Hepatocyte (in vitro differentiated cells): ENCODE measurements at regions not wholly inside any gene's neighbourhood (a gene's known extent, or its start where the extent isn't known, plus 50 kb on each side); places are given as distances from the start of the nearest gene placed in this dataset.

Source experiments
- DNase-seq: peaks from one replicate; pipeline ENCODE4 v3.0.0-alpha.2; 2016; ENCODE audit warnings: low spot score
- H2AFZ ChIP-seq: fragments of 200-600 bp; sonication (generic); 2 replicates; pipeline ENCODE4 v1.6.0; 2016; ENCODE audit warnings: antibody characterized with exemption, mild to moderate bottlenecking
- H3K27ac ChIP-seq: fragments of 200-600 bp; sonication (generic); 2 replicates; pipeline ENCODE4 v1.5.1; 2016; ENCODE audit warnings: mild to moderate bottlenecking
- H3K27me3 ChIP-seq: fragments of 200-600 bp; sonication (generic); 2 replicates; pipeline ENCODE4 v1.6.1; 2016
- H3K36me3 ChIP-seq: fragments of 200-600 bp; sonication (generic); replicated peaks from 2 replicates; pipeline ENCODE4 v1.5.1; 2016; ENCODE audit warnings: low read depth; ENCODE audit not compliant: insufficient read depth
- H3K4me1 ChIP-seq: fragments of 200-600 bp; sonication (generic); 2 replicates; pipeline ENCODE4 v1.5.1; 2016; ENCODE audit warnings: mild to moderate bottlenecking, moderate library complexity; ENCODE audit not compliant: insufficient read depth
- H3K4me2 ChIP-seq: fragments of 200-600 bp; sonication (generic); 2 replicates; pipeline ENCODE4 v1.6.0; 2016
- H3K4me3 ChIP-seq: fragments of 200-600 bp; sonication (generic); 2 replicates; pipeline ENCODE4 v1.5.1; 2016; ENCODE audit warnings: mild to moderate bottlenecking
- H3K79me2 ChIP-seq: fragments of 200-600 bp; sonication (generic); 2 replicates; pipeline ENCODE4 v1.6.0; 2017; ENCODE audit warnings: mild to moderate bottlenecking
- H3K9me2 ChIP-seq: fragments of 200-600 bp; sonication (generic); replicated peaks from 2 replicates; pipeline ENCODE4 v1.6.0; 2017; ENCODE audit warnings: mild to moderate bottlenecking; ENCODE audit not compliant: insufficient read depth
- H3K9me3 ChIP-seq: fragments of 200-600 bp; sonication (generic); 2 replicates; pipeline ENCODE4 v1.5.1; 2016; ENCODE audit warnings: low read depth, mild to moderate bottlenecking
- H4K20me1 ChIP-seq: fragments of 200-600 bp; sonication (generic); 2 replicates; pipeline ENCODE4 v1.6.0; 2016; ENCODE audit warnings: mild to moderate bottlenecking; ENCODE audit not compliant: insufficient read depth, poor library complexity, severe bottlenecking
- EZH2 ChIP-seq: fragments of 200-600 bp; sonication (generic); IDR thresholded peaks from 2 replicates; pipeline ENCODE4 v1.6.1; 2016; ENCODE audit warnings: antibody characterized with exemption, mild to moderate bottlenecking, borderline replicate concordance
- EZH2phosphoT487 ChIP-seq: fragments of 200-600 bp; sonication (generic); IDR thresholded peaks from one replicate; pipeline ENCODE4 v1.6.1; 2018; ENCODE audit warnings: antibody characterized with exemption, mild to moderate bottlenecking, low read depth, moderate library complexity; ENCODE audit not compliant: unreplicated experiment, severe bottlenecking
- WGBS: methylation state at CpG from one replicate; pipeline ENCODE4 v1.1.6; 2016; ENCODE audit warnings: low lambda C conversion rate; ENCODE audit errors: missing lambda C conversion rate; 5-methylcytosine and 5-hydroxymethylcytosine counted together
- TF ChIP-seq, protein P1 (sequence below): fragments of 200-600 bp; sonication (generic); IDR thresholded peaks from 2 replicates; pipeline ENCODE4 v1.5.1; 2016; ENCODE audit warnings: antibody characterized with exemption, mild to moderate bottlenecking; ENCODE audit not compliant: poor library complexity

DNA sequence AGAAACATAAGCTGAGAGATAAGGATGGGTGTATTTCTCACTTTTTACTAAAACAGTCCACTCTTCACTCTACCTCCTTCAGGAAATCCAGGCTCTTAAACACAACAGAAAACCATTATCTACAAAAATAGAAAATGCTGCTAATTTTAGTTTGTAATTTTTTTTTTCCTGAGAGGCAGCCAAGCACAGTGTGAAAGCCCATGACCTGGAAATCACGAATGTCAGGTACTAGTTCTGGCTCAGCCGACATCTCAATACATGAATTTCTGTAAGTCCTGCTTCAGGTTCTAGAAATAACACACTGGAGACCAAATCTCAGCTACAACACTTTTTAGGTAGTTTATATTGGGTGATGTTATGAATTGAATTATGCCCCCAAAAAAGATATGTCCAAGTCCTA lies 308.9 kb downstream of the KCNA4 start:
- DNase-seq, result no peak
- Histone ChIP-seq H3K4me3 (no peak overlapping the region), H3K4me1 (no peaks in the 10 kb centered on the region), H3K9me3 (no peaks in the 10 kb centered on the region), H3K79me2 (no peaks in the 10 kb centered on the region), H3K36me3 (no peaks in the 10 kb centered on the region), H3K9me2 (no peaks in the 10 kb centered on the region), H4K20me1 (no peaks in the 10 kb centered on the region), H2AFZ (no peak overlapping the region), H3K4me2 (no peak overlapping the region), H3K27me3 (no peaks in the 10 kb centered on the region), H3K27ac (no peak overlapping the region)
- WGBS, result 58% methylated on average over 2 of the region's 2 CpGs
- TF ChIP-seq EZH2, result no peak
- TF ChIP-seq, protein P1, sequence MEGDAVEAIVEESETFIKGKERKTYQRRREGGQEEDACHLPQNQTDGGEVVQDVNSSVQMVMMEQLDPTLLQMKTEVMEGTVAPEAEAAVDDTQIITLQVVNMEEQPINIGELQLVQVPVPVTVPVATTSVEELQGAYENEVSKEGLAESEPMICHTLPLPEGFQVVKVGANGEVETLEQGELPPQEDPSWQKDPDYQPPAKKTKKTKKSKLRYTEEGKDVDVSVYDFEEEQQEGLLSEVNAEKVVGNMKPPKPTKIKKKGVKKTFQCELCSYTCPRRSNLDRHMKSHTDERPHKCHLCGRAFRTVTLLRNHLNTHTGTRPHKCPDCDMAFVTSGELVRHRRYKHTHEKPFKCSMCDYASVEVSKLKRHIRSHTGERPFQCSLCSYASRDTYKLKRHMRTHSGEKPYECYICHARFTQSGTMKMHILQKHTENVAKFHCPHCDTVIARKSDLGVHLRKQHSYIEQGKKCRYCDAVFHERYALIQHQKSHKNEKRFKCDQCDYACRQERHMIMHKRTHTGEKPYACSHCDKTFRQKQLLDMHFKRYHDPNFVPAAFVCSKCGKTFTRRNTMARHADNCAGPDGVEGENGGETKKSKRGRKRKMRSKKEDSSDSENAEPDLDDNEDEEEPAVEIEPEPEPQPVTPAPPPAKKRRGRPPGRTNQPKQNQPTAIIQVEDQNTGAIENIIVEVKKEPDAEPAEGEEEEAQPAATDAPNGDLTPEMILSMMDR, result no peak
- TF ChIP-seq EZH2phosphoT487, result no peak

DNA sequence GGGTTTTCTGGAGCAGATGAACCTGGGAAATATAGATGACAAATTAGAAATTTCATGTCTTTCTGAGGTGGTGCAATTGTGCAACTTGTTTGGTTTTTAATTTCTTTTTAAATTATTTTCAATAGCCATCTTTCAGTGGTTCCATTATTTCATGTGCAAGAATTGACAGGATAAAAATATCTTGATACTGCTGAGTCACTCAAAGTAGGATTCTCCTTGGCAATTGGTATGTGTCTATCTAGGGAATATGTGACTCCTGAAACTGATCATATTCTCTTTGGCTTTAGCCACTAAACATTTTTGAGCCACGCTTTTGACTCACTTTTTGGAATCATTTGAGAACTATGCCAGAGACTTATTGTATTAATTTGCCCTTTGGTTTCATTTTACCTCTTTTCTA lies 331.5 kb downstream of the KCNA4 start:
- no peak overlapping the region for H3K4me2 ChIP-seq
- TF ChIP-seq EZH2phosphoT487, result no peak
- TF ChIP-seq EZH2, result no peak
- TF ChIP-seq, protein P1, result no peak
- WGBS, result 92% methylated on average over 1 of the region's 1 CpG
- H3K9me3 ChIP-seq, result no peaks in the 10 kb centered on the region
- no peak overlapping the region for H2AFZ ChIP-seq
- no peaks in the 10 kb centered on the region for H3K4me1 ChIP-seq
- DNase-seq, result no peak
- H3K36me3 ChIP-seq, result no peaks in the 10 kb centered on the region
- H3K4me3 ChIP-seq, result no peak overlapping the region
- H3K27ac ChIP-seq, result no peak overlapping the region
- H3K9me2 ChIP-seq, result no peaks in the 10 kb centered on the region
- H4K20me1 ChIP-seq, result no peaks in the 10 kb centered on the region
- no peaks in the 10 kb centered on the region for H3K79me2 ChIP-seq
- H3K27me3 ChIP-seq, result no peaks in the 10 kb centered on the region

DNA sequence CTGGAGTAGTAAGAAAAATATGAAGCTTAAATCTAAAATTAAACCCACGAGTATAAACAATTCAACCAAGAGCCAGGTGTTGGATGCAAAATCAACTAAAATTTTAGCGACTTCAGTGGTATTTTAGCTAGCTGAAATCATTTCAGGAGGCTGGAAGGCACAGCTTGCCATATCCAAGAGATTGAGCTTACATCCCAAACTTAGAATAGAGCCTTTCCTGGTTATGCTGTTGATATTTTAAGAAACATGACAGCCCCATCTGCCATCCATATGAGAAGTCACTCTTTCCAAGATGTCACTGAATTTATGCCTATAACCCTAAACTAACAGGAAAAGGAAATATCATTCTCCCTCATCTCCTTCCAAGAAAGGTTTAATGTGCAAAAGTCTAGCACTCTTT lies 334.0 kb downstream of the KCNA4 start:
- TF ChIP-seq, protein P1, result no peak
- TF ChIP-seq EZH2phosphoT487 (no peak), EZH2 (no peak)
- Histone ChIP-seq H4K20me1 (no peaks in the 10 kb centered on the region), H3K9me3 (no peaks in the 10 kb centered on the region), H2AFZ (no peak overlapping the region), H3K4me3 (no peak overlapping the region), H3K27ac (no peak overlapping the region), H3K36me3 (no peaks in the 10 kb centered on the region), H3K4me2 (no peak overlapping the region), H3K4me1 (no peaks in the 10 kb centered on the region), H3K27me3 (no peaks in the 10 kb centered on the region), H3K79me2 (no peaks in the 10 kb centered on the region), H3K9me2 (no peaks in the 10 kb centered on the region)
- no peak for DNase-seq
- 77% methylated on average over 2 of the region's 2 CpGs for WGBS

DNA sequence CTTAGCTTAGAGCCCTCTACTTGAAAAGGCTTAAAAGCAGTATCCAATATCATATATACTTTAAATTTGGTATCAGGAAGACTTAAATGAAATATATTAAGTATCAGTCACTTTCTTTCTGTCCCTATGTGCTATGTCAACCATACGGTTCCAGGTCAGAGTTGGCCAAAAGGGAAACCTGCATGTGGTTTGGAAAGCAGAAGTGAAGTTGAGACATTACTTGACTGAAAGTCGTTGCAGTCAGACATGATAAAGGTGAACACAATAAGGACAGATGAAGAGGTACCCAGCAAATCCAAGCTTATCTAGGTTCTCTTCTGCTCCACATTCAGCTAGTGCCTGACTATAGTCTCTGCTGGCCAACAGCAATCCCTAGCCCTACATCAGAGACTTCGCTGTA lies 336.8 kb downstream of the KCNA4 start:
- Histone ChIP-seq H3K36me3 (no peaks in the 10 kb centered on the region), H3K27me3 (no peaks in the 10 kb centered on the region), H3K4me1 (no peaks in the 10 kb centered on the region), H2AFZ (no peak overlapping the region), H3K4me2 (no peak overlapping the region), H3K27ac (no peak overlapping the region), H3K9me3 (no peaks in the 10 kb centered on the region), H3K9me2 (no peaks in the 10 kb centered on the region), H3K79me2 (no peaks in the 10 kb centered on the region), H4K20me1 (no peaks in the 10 kb centered on the region), H3K4me3 (no peak overlapping the region)
- DNase-seq, result no peak
- TF ChIP-seq EZH2, result no peak
- TF ChIP-seq EZH2phosphoT487, result no peak
- TF ChIP-seq, protein P1, result no peak
- 88% methylated on average over 3 of the region's 3 CpGs for WGBS
